ENCODE measurements at regions not wholly inside any gene's neighbourhood (a gene's known extent, or its start where the extent isn't known, plus 50 kb on each side); places are given as distances from the start of the nearest gene placed in this dataset.

DNA sequence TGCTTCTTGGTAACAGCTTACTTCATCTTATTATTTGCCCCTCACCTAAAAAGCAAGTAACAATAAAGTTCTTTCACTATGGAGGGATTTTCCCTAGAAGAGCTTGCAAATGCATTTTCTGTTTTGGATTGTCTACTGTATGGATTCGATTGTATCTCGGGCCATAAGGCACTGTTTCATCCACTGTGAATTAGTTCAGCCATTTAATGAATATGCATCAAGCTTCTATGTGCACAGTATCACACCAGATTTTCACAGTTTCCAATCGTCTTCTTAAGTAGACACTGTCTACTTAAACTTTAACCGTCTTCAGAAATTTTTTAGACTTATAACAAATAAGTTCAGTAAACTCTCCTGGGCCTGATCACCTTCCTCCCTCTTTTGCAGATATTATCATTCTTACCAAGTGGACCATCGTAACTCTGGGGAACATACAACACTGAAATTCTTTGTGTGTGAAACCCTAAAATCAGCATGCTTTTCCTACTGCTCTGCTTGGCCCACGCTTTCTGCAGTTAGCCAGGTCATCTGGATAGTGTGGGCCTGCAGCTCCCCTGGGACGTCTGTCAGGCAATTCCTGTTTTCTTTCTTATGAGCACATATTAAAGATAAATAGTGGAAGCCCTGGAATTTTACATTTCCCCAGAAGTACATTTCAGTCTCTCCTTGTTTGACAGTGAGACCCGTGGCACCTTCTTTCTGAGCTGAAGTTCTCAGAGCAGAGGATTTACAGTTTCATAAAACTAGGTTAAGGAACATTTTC is 136.5 kb upstream of the PDE10A start:
- intact Hi-C loops (cut with micrococcal nuclease; ENCODE audit: unreplicated experiment) = no loop called here
- no peaks in the 10 kb centered on the region for H3K27me3 ChIP-seq (ENCODE audit: control insufficient read depth, insufficient read depth, low read length)
- no peaks in the 10 kb centered on the region for H3K4me1 ChIP-seq (ENCODE audit: control insufficient read depth, insufficient read depth, low read length)
- no peak overlapping the region for H3K27ac ChIP-seq (ENCODE audit: low read length)
- CTCF ChIA-PET = no interaction called here
- no peak for ATAC-seq
- no peaks in the 10 kb centered on the region for H3K36me3 ChIP-seq (ENCODE audit: control insufficient read depth, insufficient read depth, low read length)
- BruUV-seq (replicated peaks) = no TSS peak
- no peak for DNase-seq (ENCODE audit: low read depth, low spot score)
- H3K4me3 ChIP-seq (ENCODE audit: low read depth in 2 of 2, low read length in 2 of 2) = no peak overlapping the region
- TF ChIP-seq, protein P1, sequence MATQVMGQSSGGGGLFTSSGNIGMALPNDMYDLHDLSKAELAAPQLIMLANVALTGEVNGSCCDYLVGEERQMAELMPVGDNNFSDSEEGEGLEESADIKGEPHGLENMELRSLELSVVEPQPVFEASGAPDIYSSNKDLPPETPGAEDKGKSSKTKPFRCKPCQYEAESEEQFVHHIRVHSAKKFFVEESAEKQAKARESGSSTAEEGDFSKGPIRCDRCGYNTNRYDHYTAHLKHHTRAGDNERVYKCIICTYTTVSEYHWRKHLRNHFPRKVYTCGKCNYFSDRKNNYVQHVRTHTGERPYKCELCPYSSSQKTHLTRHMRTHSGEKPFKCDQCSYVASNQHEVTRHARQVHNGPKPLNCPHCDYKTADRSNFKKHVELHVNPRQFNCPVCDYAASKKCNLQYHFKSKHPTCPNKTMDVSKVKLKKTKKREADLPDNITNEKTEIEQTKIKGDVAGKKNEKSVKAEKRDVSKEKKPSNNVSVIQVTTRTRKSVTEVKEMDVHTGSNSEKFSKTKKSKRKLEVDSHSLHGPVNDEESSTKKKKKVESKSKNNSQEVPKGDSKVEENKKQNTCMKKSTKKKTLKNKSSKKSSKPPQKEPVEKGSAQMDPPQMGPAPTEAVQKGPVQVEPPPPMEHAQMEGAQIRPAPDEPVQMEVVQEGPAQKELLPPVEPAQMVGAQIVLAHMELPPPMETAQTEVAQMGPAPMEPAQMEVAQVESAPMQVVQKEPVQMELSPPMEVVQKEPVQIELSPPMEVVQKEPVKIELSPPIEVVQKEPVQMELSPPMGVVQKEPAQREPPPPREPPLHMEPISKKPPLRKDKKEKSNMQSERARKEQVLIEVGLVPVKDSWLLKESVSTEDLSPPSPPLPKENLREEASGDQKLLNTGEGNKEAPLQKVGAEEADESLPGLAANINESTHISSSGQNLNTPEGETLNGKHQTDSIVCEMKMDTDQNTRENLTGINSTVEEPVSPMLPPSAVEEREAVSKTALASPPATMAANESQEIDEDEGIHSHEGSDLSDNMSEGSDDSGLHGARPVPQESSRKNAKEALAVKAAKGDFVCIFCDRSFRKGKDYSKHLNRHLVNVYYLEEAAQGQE (IDR thresholded peaks at IDR 0.05; ENCODE audit: insufficient read depth in 1 of 2, low read depth in 2 of 2, low read length in 1 of 2) = no peak
- TF ChIP-seq CTCF (IDR thresholded peaks at IDR 0.05) (no peak), POLR2AphosphoS5 (IDR thresholded peaks at IDR 0.05; ENCODE audit: low read depth, low read length) (no peak), TCF7L2 (IDR thresholded peaks at IDR 0.05; ENCODE audit: low read depth, low read length) (no peak), SIN3A (IDR thresholded peaks at IDR 0.05; ENCODE audit: borderline replicate concordance, insufficient read depth, low read depth, low read length) (no peak)
- POLR2A ChIA-PET = no interaction called here
- H3K9me3 ChIP-seq (ENCODE audit: control insufficient read depth, insufficient read depth, low read depth, low read length) = no peaks in the 10 kb centered on the region
- in situ Hi-C loops (cut with HindIII; ENCODE audit: low pct_unique_long_range_greater_than_20kb, low sequenced_read_pairs) = no loop called here

DNA sequence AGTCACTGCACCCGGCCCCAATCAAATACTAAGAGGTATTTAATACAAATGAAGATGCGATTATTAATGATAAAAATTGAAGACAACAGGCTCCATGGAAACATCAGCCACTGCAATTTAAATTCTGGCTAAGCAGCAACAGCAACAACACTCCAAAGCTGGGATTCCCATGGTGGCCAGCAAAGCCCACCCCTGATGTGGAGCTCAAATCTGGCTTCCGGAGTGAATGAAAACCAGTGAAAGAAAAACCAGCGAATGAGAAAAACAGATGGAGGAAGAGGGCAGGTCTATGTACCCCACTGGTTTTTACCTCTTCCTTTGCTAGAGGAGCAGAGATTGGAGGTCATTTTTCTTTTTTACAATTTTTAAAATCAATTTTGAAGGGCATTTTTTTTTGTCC is 135.9 kb upstream of the PDE10A start:
- no peaks in the 10 kb centered on the region for H3K9me3 ChIP-seq (ENCODE audit: control insufficient read depth, insufficient read depth, low read depth, low read length)
- H3K4me3 ChIP-seq (ENCODE audit: low read depth in 2 of 2, low read length in 2 of 2) = no peak overlapping the region
- H3K36me3 ChIP-seq (ENCODE audit: control insufficient read depth, insufficient read depth, low read length) = no peaks in the 10 kb centered on the region
- ChIA-PET POLR2A (no interaction called here), CTCF (no interaction called here)
- in situ Hi-C loops (cut with HindIII; ENCODE audit: low pct_unique_long_range_greater_than_20kb, low sequenced_read_pairs) = no loop called here
- intact Hi-C loops (cut with micrococcal nuclease; ENCODE audit: unreplicated experiment) = no loop called here
- DNase-seq (ENCODE audit: low read depth, low spot score) (no peak), ATAC-seq (no peak)
- H3K4me1 ChIP-seq (ENCODE audit: control insufficient read depth, insufficient read depth, low read length) = no peaks in the 10 kb centered on the region
- no peaks in the 10 kb centered on the region for H3K27me3 ChIP-seq (ENCODE audit: control insufficient read depth, insufficient read depth, low read length)
- no peak for TF ChIP-seq CTCF (IDR thresholded peaks at IDR 0.05)
- TF ChIP-seq POLR2AphosphoS5 (IDR thresholded peaks at IDR 0.05; ENCODE audit: low read depth, low read length) = no peak
- no peak for TF ChIP-seq TCF7L2 (IDR thresholded peaks at IDR 0.05; ENCODE audit: low read depth, low read length)
- TF ChIP-seq, protein P1 (IDR thresholded peaks at IDR 0.05; ENCODE audit: insufficient read depth in 1 of 2, low read depth in 2 of 2, low read length in 1 of 2) = no peak
- TF ChIP-seq SIN3A (IDR thresholded peaks at IDR 0.05; ENCODE audit: borderline replicate concordance, insufficient read depth, low read depth, low read length) = no peak
- no peak overlapping the region for H3K27ac ChIP-seq (ENCODE audit: low read length)
- BruUV-seq (replicated peaks) = no TSS peak

Data from Panc1 (cell line).